Activated T-helper 17 cell treated with anti-CD3 and anti-CD28 coated beads, Interleukin-2, amount 50 U/mL, for 72 hours (primary cell): ENCODE measurements at regions not wholly inside any gene's neighbourhood (a gene's known extent, or its start where the extent isn't known, plus 50 kb on each side); places are given as distances from the start of the nearest gene placed in this dataset.

Source experiments
- ATAC-seq: fragments of 150-1000 bp; cut with Tn5 transposase; replicated peaks from 2 replicates; pipeline ENCODE4 v1.10.0; 2021; ENCODE audit warnings: mild to moderate bottlenecking, moderate library complexity
- H3K27ac Mint-ChIP-seq: one replicate; pipeline ENCODE4 v1.8.0; 2022; ENCODE audit warnings: mixed read lengths
- H3K27me3 Mint-ChIP-seq: one replicate; pipeline ENCODE4 v1.8.0; 2022; ENCODE audit warnings: mixed read lengths
- H3K36me3 Mint-ChIP-seq: one replicate; pipeline ENCODE4 v1.8.0; 2022; ENCODE audit warnings: low read depth, mild to moderate bottlenecking, mixed read lengths
- H3K4me1 Mint-ChIP-seq: one replicate; pipeline ENCODE4 v1.8.0; 2022; ENCODE audit warnings: mixed read lengths
- H3K4me3 Mint-ChIP-seq: one replicate; pipeline ENCODE4 v1.8.0; 2022; ENCODE audit warnings: mild to moderate bottlenecking, mixed read lengths
- H3K9me3 Mint-ChIP-seq: one replicate; pipeline ENCODE4 v1.8.0; 2022; ENCODE audit warnings: mixed read lengths

DNA sequence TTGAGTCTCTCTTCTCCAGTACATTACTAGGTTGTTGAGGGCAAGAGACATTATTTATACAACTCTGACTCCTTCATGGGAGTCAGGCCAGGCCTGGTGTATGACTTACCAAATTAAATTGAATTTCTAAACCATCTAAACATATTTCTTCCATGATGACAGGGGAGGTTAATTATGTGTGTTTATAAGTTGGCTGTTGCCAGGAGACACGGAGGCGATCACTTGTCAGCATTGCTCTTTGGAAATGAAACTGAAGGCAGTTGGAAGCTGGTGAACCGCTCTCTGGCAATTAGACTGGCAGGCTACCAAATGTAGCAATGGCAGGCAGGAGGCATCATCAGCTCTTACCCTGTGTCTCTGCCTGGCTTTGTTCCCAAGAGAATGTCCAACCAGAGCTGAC is 241.4 kb downstream of the KCNS3 start:
- Mint-ChIP-seq H3K27me3 (peaks cover 9% of the 10 kb centered on the region), H3K4me3 (no peak overlapping the region)

DNA sequence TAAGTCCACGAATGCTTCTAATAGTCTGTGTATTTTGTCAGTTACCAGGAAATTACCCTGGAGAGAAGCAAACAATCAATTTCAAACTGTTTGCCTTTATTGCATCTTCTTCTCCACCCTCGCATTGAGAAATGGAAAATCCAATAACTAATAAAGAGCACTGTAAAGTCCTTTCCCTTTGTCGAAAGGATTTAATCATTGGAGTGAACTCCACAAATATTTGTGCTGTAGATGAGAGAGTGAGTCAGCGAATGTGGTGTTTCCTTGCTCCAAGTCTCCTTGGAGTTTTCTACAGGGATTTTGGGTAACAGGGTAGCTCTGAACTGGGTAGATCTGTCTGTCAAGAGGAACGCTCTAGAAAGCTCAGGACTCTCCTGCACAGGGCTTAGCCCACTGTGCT is 240.2 kb downstream of the KCNS3 start:
- Mint-ChIP-seq H3K36me3 (no peaks in the 10 kb centered on the region), H3K27ac (no peak overlapping the region), H3K9me3 (no peaks in the 10 kb centered on the region)

More for the DNA sequence above, 241.4 kb downstream of the KCNS3 start:
- H3K36me3 Mint-ChIP-seq = no peaks in the 10 kb centered on the region
- no peaks in the 10 kb centered on the region for H3K9me3 Mint-ChIP-seq
- ATAC-seq = no peak
- no peak overlapping the region for H3K27ac Mint-ChIP-seq
- H3K4me1 Mint-ChIP-seq = no peaks in the 10 kb centered on the region

DNA sequence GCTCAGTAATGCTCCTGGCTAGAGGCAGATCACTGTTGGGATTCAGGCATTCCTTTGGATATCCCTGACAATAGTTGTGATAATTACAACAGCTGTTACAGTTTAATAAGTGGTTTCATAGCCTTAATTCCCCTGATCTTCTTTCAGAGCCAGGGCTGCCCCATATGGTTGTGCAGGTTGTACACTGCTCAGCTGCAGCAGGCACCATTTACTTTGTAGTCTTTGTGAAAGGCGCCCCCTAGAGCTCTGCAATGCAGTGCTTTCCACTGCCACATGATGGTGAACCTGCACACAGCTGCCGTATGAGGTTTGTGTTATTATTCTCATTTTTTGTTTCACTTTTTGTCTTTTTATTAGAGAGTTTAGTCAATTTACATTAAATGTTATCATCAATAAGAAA is 239.1 kb downstream of the KCNS3 start:
- Mint-ChIP-seq H3K27me3 (peaks cover 9% of the 10 kb centered on the region), H3K4me1 (no peaks in the 10 kb centered on the region), H3K36me3 (no peaks in the 10 kb centered on the region), H3K9me3 (no peaks in the 10 kb centered on the region), H3K4me3 (no peak overlapping the region), H3K27ac (no peak overlapping the region)
- ATAC-seq = no peak

More for the DNA sequence above, 240.2 kb downstream of the KCNS3 start:
- Mint-ChIP-seq H3K4me3 (no peak overlapping the region), H3K27me3 (peaks cover 9% of the 10 kb centered on the region), H3K4me1 (no peaks in the 10 kb centered on the region)
- ATAC-seq = no peak

DNA sequence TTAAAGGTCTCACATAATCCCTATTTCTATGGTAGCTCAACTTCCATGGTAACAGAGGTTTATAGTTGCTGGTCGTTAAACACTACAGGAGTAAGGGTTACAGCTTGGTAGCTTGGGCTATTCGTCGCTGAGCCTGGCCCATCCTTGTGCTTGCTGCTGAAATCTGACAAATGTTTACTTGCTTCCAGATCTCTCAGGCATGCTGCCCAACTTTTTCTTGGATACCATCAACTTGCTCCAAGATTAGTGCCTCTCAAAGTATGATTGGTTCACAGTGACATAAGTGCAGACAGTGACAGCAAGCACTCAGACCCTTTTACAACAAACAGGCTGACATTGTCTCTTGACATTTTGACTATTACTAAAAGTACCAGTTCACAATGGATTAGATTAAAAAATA is 231.8 kb downstream of the KCNS3 start:
- Mint-ChIP-seq H3K4me1 (no peaks in the 10 kb centered on the region), H3K27ac (no peak overlapping the region), H3K9me3 (peaks cover 3% of the 10 kb centered on the region), H3K4me3 (no peak overlapping the region), H3K36me3 (no peaks in the 10 kb centered on the region), H3K27me3 (no peaks in the 10 kb centered on the region)
- ATAC-seq = no peak

DNA sequence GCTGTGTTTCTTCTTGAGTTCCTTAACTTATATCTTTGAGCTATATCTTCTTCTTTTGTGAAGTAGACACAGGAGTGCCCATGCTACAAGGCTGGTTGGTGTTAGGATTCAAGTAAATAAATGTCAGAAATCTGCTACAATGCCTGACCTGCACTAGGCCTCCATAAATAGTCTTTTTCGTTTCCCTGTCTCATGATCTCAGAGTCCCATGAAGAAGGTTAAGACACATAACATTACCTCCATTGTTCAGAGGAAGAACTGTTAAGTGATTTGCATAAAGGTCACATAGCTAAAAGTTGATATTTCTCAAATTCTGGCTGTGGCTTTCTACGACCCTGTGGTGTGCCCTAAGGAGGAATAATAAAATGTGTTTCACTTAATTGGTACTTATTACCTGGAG is 228.4 kb downstream of the KCNS3 start:
- Mint-ChIP-seq H3K27me3 (no peaks in the 10 kb centered on the region), H3K4me3 (no peak overlapping the region), H3K9me3 (peaks cover 3% of the 10 kb centered on the region), H3K4me1 (no peaks in the 10 kb centered on the region), H3K27ac (no peak overlapping the region), H3K36me3 (no peaks in the 10 kb centered on the region)
- ATAC-seq = no peak

DNA sequence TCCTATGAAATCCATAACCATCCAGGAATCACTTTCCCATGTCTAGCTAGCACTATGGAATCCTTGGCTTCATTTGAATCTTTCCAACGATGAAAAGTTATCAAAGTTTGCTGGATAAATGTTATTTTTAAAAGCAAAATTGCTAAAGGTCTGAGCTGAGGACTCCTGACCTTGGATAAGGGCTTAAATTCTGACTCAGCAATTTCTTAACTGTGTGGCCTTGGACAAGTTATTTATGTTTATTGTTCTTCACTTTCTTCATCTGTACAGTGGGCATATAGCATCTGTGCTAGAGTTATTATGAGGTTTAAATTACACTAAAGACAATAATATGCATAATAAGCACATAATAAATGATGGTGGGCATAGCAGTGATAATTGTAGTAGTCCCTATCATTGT is 227.5 kb downstream of the KCNS3 start:
- ATAC-seq = no peak
- Mint-ChIP-seq H3K27ac (no peak overlapping the region), H3K4me3 (no peak overlapping the region)

DNA sequence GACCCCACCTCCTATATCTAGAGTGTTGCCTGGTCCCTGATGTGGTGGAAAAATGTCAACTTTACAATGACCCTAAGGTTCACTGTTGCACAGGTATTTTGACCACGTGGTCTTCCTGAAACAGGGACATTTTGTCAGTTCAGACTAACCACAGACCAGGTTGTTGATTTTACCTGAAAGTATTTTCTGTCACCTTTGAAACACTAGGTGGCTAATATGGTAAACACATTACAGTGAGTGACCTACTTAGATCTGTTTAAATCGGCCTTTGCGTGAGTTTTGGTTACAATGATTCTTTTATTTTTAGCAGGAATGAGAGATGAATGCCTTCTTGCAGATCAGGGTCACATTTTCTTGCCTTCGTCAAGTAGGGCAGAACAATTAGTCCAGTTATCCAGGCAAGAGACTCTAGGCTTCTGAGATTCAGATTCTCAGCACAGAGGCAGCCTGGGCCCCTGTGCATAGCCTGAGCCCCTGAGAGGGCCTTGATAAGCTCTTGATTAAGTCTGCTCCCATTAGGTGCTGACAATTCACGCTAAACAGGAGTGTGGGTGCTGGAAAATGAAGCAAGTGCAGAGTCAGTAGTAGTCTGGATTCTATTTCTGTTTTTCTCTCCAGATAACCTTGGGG is 226.2 kb downstream of the KCNS3 start:
- Mint-ChIP-seq H3K27me3 (no peaks in the 10 kb centered on the region), H3K4me3 (no peak overlapping the region), H3K36me3 (no peaks in the 10 kb centered on the region), H3K9me3 (peaks cover 3% of the 10 kb centered on the region), H3K27ac (no peak overlapping the region), H3K4me1 (no peaks in the 10 kb centered on the region)
- no peak for ATAC-seq

More for the DNA sequence above, 227.5 kb downstream of the KCNS3 start:
- Mint-ChIP-seq H3K4me1 (no peaks in the 10 kb centered on the region), H3K9me3 (peaks cover 3% of the 10 kb centered on the region), H3K36me3 (no peaks in the 10 kb centered on the region), H3K27me3 (no peaks in the 10 kb centered on the region)

DNA sequence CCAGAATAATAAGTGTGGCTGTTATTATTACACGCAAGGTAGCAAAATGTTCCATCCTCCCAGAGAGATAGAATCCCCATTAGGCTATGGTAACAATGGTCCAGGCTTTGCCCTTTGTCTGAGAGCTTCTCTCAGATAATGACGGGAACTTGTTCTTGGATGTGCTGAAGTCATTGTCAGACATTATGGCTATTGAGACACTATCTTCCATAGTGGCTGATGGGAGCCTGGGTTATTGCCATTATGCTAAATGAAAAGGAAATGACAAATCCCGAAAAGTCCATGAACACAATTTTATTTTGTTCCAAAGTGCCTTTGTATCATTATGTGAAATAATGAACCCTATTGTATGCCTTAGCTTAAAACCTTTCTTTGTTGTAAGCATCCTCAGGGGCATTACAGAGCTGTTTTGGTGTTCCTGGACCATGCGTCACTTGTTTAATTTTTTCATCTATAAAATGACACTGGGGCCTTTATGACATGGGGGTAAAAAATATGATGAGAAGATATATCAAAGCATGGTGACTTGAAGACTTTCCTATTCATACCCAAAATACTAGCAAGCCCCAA is 218.5 kb downstream of the KCNS3 start:
- no peak for ATAC-seq
- no peaks in the 10 kb centered on the region for H3K36me3 Mint-ChIP-seq
- H3K27ac Mint-ChIP-seq = no peak overlapping the region
- no peaks in the 10 kb centered on the region for H3K4me1 Mint-ChIP-seq
- no peaks in the 10 kb centered on the region for H3K27me3 Mint-ChIP-seq
- H3K9me3 Mint-ChIP-seq = no peaks in the 10 kb centered on the region
- no peak overlapping the region for H3K4me3 Mint-ChIP-seq

DNA sequence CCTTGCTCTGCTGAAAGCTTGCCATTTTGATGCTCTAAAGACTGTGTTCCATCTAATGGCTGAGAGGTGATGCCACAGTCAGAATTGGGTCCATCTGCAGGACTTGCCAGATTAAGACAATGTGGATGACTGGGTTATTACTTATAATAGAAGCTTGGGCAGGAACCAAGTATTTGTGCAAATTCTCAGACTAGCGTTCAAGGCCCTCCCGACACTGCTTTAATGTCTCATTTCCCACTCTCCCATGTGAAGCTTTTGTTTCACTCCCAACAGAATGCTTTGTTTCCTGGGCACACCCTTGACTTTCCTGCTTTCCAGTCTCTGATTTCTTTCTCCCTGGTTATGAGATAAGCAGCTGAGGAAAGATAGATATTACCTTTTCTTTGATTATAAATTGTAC is 215.8 kb downstream of the KCNS3 start:
- no peaks in the 10 kb centered on the region for H3K36me3 Mint-ChIP-seq

DNA sequence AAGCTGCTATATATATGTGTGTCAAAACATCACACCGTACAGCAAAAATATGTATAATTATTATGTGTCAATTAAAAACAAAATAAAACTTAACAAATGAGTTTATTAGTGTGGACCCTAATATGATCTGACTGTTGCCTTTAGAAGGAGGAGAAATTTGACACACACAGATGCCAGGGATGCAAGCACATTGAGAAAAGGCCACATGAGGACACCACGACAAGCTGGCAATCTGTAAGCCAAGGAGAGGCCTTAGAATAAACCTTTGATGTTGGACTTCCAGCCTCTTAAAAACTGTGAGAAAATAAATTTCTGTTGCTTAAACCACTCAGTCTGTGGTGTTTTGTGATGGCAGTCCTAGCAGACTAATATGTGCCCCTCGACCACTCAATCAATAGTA is 214.7 kb downstream of the KCNS3 start:
- Mint-ChIP-seq H3K9me3 (no peaks in the 10 kb centered on the region), H3K4me1 (no peaks in the 10 kb centered on the region), H3K27ac (no peak overlapping the region), H3K4me3 (no peak overlapping the region), H3K36me3 (no peaks in the 10 kb centered on the region), H3K27me3 (no peaks in the 10 kb centered on the region)
- ATAC-seq = no peak

More for the DNA sequence above, 215.8 kb downstream of the KCNS3 start:
- Mint-ChIP-seq H3K27ac (no peak overlapping the region), H3K4me1 (no peaks in the 10 kb centered on the region), H3K9me3 (no peaks in the 10 kb centered on the region), H3K4me3 (no peak overlapping the region), H3K27me3 (no peaks in the 10 kb centered on the region)
- ATAC-seq = no peak

DNA sequence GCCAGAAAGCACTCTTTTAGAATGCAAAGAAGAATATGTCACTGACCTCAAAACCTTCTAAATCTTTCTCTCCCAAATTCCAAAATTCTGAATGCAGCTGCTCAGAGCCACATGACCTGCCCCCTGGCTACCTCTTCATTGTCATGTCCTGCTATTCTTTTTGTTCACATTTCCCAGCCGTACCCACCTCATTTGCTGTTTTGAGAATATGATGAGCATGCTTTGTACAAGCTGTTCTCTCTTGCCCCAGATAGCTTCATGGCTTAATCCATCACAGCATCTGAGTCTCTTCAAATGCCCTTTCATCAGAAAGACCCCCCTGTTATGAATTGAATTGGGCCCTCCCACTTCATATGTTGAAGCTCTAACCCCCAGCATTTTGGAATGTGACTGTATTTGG is 214.3 kb downstream of the KCNS3 start:
- H3K27me3 Mint-ChIP-seq = no peaks in the 10 kb centered on the region
- H3K27ac Mint-ChIP-seq = no peak overlapping the region
- no peaks in the 10 kb centered on the region for H3K36me3 Mint-ChIP-seq

DNA sequence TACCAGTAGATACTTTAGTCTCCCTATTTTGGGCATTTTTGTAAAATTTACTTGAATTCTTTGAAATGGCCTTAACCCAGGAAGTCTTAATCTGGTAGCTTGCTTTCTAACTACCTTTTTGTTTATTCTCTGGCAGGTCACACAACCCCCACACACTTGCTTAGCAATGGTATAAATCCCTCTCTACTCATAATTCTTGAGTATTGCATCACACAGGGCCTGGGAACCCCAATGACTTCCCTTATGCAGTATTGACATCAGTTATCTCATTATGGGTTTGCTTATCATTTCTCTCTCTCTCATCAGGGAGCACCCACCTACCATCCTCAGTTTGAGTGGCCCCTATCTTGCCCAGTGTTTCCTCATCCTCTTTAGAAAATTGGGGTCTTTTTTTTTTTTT is 207.1 kb downstream of the KCNS3 start:
- no peak overlapping the region for H3K27ac Mint-ChIP-seq
- no peaks in the 10 kb centered on the region for H3K4me1 Mint-ChIP-seq
- no peaks in the 10 kb centered on the region for H3K27me3 Mint-ChIP-seq
- H3K9me3 Mint-ChIP-seq = no peaks in the 10 kb centered on the region
- H3K36me3 Mint-ChIP-seq = no peaks in the 10 kb centered on the region
- ATAC-seq = no peak
- H3K4me3 Mint-ChIP-seq = no peak overlapping the region

More for the DNA sequence above, 214.3 kb downstream of the KCNS3 start:
- no peak overlapping the region for H3K4me3 Mint-ChIP-seq
- no peaks in the 10 kb centered on the region for H3K9me3 Mint-ChIP-seq
- H3K4me1 Mint-ChIP-seq = no peaks in the 10 kb centered on the region
- ATAC-seq = no peak

DNA sequence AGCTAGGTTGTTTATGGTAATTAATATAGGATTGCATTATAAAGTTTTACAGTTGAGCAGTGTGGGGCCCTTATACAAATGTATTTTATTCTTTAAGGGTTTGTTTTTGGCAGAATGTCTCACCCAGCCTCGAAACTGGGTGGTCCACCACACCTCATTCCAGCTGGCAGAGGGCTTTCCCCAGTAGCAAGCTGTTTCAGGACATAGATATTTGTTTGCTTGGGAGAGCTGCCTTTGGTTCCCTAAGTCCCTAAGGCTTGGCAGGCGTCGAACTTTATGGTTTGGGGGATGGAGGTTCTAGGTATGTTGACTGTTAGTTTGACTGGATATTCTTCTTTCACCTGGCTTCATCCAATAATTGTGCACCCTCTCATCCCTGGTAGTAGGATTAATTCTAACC is 205.9 kb downstream of the KCNS3 start:
- Mint-ChIP-seq H3K4me3 (no peak overlapping the region), H3K27me3 (no peaks in the 10 kb centered on the region), H3K27ac (no peak overlapping the region)

DNA sequence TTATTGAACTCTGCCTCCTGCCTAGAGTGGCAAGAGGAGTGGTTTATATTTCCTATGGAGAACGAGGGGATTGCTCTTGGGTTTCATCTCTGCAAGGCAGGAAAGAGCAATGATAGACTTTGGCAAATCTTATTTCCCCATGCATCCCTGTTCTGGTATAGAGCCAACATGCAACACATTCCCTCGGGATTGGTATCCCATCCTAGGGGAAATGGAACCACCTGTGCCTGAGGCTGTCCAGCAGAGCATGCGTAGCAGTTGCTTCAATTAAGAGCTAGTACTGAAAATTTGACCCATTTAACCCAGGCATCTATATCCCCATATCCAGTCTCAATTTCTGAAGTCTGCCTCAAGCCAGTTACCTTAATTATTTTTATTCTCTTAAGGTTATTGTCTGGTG is 205.3 kb downstream of the KCNS3 start:
- Mint-ChIP-seq H3K9me3 (no peaks in the 10 kb centered on the region), H3K4me1 (no peaks in the 10 kb centered on the region), H3K36me3 (no peaks in the 10 kb centered on the region), H3K4me3 (no peak overlapping the region), H3K27ac (no peak overlapping the region), H3K27me3 (no peaks in the 10 kb centered on the region)
- ATAC-seq = no peak

More for the DNA sequence above, 205.9 kb downstream of the KCNS3 start:
- no peak for ATAC-seq
- Mint-ChIP-seq H3K9me3 (no peaks in the 10 kb centered on the region), H3K36me3 (no peaks in the 10 kb centered on the region), H3K4me1 (no peaks in the 10 kb centered on the region)

DNA sequence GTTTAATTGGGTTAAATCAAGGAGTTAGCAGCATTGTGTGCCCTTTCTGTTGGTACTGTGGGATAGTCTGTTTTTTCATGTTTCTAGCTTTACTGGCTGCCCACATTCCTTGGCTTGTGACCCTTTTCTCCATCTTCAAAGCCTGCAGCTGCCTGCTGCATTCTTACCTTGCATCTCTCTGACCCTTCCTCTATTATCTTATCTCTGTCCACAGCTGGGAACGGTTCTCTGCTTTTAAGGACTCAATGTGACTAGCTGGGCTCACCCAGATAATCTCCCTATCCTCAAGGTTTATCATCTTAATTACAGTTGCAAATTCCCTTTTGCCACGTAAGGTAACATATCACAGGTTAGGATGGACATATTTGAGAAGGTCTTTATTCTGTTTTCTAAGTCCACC is 199.7 kb downstream of the KCNS3 start:
- Mint-ChIP-seq H3K36me3 (no peaks in the 10 kb centered on the region), H3K27me3 (no peaks in the 10 kb centered on the region), H3K4me3 (no peak overlapping the region), H3K27ac (no peak overlapping the region), H3K4me1 (no peaks in the 10 kb centered on the region), H3K9me3 (no peaks in the 10 kb centered on the region)
- ATAC-seq = no peak

DNA sequence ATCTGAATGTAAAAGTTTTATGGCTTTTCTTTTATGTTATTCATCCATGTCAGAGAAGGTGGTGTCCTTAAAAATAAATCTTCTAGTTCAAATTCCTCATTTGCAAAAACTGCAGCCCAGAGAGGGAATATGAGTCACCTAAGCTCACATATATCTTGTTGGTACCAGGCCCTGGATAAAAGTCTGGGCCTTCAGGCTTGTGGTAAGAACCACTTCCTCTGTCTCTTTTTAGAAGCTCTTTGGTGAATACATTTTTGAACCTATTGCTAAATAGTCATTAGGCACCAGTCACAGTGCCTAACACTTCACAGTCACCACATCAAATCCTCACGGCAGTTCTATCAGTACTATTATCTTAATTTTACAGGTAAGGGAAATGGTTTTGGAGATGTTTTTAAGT is 199.2 kb downstream of the KCNS3 start:
- Mint-ChIP-seq H3K27me3 (no peaks in the 10 kb centered on the region), H3K4me1 (no peaks in the 10 kb centered on the region), H3K36me3 (no peaks in the 10 kb centered on the region), H3K4me3 (no peak overlapping the region), H3K27ac (no peak overlapping the region), H3K9me3 (no peaks in the 10 kb centered on the region)
- ATAC-seq = no peak
